GM21423 (cell line): ENCODE measurements at regions not wholly inside any gene's neighbourhood (a gene's known extent, or its start where the extent isn't known, plus 50 kb on each side); places are given as distances from the start of the nearest gene placed in this dataset.

Source experiments
- ATAC-seq: cut with Tn5 transposase; IDR thresholded peaks from one replicate; pipeline ENCODE4 v1.9.1; 2021; ENCODE audit warnings: mild to moderate bottlenecking, moderate library complexity; ENCODE audit not compliant: unreplicated experiment

DNA sequence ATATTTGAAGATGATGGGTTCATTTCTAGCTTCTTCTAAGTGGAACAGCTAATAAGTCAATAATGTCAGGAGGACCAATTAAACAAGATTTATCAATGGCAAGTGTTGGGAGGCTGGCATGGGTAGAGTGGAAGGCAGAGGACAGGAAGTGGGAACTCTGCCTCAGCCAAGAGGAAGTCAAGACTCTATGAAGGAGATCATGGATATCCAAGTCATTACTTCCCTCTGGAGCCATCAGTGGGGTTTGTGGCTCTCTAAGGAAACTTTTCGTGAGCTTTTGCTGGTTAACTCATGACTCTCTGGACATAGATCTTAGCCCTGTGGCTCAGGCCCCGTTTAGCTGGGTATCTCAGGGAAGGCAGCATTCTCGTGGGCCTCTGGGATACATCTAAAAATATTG, 410.4 kb upstream of the ID2 start:
- no peak for ATAC-seq

DNA sequence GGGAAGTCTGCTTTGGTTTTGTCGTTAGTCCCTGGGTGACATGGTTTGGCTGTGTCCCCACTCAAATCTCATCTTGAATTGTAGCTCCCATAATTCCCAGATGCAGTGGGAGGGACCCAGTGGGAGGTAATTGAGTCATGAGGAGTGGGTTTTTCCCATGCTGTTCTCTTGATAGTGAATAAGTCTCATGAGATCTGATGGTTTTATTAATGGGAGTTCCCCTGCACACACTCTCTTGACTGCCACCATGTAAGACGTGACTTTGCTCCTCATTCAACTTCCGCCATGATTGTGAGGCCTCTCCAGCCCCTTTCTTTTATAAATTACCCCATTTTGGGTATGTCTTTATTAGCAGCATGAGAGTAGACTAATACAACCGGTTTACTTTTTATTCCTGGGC, 405.8 kb upstream of the ID2 start:
- no peak for ATAC-seq

DNA sequence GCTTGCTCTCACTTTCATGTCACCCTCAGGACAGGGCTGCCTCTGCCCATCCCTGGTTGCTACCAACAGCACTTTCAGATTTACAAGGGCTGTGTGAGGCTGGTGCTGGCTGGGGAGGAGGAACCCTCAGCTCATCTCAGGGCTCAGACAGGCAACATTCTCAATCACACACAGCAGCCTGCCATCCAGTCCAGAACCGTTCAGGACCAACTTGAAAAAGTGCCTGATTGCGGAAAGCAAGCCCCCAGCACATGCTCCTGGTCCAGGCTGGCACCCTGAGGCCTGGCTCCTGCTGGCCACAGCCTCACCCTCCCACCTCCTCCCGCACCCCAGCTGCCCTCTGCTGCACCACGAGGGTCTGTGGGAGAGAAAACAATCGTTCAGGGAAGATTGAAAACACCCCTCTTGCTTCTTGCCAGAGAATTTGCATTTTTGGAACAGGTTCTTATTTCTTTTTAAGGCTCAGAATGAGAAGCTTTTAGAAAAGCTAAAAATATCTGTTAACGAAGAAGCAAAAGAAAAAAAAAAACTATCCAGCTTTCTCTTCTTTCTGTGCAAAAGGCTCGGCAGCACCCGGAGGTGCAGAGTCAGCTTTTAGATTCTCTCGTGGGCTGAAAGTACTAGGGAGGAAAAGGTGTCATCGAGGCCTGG, 403.8 kb upstream of the ID2 start:
- ATAC-seq = peak; percentile 77

DNA sequence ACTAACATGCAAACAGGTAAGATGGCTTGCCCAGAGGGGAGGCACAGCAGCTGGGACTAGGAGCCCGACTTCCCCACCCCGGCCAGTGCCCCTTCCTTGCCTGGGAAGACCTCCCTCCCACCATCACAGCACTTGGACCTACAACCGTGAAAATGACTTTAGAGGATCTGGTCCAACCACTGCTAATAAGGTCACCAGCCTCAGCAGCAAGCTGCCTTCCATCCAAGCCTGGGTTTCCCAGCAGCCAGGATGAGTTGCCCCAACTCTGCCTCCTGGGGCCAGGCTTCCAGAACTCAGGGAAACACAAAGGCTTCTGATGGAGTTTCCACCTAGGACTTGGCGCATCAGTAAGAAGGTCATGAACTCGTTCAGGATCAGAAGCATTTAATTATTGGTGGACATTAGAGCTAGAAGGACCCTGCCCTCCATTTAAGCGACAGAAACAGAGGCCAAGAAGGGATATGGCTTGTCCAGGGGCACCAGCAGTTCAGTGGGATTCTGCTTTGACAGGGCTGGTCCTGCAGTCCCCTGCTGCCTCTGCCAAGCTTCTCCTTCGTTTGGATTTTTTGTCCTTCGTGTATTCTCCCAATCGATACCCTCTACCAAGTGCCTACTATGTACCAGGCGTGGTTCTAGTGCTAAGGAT, 403.0 kb upstream of the ID2 start:
- ATAC-seq = no peak

DNA sequence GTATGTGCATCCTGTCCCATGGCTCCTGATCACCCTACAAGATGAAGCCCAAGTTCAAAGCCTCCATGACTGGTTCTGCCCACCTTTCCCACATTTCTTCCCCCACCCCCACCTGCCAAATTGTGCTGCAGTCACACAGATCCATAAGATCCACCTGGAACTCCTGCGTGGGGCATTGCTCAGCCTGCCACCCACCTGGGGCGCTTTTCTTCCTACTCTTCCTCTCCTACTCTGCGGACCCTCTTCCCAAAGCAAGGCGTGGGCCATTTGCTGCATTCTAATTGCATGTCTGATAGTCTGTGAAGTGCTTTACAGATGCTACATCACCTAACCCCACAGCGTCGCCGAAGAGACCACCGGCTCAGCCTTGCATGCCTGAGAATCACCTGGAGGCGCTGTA, 402.4 kb upstream of the ID2 start:
- ATAC-seq = no peak

DNA sequence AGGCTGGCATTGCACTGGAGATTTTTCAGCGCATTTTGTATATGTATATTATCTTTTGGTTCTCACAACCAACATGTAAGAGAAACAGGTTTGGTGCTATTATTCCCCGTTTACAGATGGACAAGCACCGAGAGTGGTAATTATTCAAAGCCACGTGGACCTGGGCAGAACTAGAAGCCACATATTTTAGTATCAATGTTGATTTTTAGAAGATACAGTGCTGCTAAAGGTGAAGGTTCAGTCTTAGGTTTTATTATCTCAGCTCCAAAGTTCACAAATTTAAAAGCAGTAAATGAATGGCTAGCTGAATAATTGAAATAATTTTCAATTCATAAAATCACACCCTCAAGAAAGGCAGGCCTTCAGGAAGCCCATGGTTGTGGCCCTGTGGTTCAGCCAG, 400.6 kb upstream of the ID2 start:
- ATAC-seq = no peak

DNA sequence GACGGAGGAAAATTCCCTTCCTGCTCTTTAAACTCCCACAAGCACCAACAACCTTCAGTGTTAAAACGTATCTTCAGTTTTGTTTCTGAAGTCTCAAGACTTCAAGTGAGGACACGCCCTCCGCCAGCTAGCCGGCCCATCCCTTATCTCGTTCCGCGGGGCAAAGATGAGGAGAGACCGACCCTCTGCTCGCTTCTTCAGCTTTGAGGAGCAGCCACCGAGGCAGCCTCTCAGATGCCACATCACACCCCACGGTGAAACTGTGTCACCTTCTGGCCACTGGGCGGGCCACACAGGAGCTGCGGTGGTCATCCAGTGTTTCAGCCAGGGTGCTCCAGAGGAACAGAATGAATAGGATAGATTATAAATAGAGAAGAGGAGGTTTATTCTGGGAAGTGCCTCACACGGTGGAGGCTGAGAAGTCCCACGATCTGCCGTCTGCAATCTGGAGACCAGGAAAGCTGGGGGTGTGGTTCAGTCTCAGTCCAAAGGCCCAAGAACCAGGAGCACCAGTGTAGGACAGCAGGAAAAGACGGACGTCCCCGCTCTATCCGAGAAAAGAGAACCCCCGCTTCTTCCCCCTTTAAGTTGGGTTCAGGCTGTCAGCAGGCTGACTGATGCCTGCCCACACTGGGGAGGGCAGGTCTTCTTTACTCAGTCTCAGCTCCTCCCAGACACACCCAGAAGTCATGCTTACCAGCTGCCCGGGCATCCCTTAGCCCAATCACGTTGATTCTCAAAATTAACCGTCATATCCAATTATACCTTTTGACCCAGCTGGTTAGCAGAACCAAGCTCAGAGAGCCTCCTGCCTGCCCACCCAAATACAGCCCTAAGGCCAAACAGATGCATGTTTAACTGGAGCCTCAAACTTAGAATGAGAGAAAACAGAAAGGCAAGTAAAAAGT, 399.7 kb upstream of the ID2 start:
- no peak for ATAC-seq

DNA sequence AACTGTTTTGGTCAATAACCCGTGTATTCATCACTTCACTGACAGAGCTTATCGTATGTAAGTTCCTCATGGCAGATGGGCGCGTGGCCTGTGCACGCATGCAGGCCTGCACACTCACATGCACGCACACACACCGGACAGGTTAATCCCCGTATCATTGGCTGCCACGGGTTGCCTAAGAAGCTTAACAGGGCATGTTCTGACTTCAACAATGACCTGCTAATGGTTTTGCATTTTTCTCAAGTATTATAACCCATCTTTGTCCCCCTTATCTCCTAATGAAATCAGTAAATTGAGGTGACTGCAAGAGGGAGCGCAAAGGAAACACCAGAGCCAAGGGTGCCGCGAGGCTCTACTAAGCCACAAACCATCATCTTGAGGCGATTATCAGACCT, 399.0 kb upstream of the ID2 start:
- no peak for ATAC-seq

DNA sequence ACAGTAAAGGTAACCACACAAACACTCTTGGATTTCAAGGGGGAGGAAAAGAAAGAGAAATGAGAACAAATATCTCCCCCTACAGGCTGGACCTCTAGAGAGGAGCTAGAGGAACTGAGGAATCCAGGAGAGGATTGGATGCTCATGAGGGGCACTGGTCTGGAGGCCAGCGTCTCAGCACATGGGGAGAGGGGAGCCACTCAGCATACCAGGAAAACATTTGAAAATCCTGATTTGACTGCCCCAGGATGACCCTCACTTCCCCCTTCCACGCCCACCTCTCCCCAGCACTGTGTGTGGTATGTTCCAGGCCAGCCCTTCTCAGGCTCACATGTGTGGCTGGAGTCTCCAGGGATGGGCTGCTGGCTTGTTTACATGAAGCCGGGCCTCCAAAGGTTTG, 396.8 kb upstream of the ID2 start:
- no peak for ATAC-seq

DNA sequence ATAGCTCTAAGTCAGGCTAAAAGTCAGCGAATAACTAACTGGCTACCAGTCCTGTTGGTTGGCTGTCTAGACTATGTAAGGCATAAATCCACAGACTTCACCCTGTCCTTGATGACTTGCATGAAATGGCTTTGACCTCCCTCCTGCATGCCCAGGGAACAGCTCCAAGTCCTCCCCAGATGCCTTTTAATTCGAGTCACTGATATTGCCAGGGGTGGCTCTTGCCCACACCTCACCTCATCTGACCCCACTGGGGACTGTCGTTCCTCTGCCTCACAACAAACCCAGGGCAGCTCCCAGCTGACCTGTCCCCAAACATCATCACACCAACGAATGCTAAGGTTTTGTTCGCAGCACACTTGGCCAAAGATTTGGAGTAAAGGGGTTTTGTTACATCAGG, 396.0 kb upstream of the ID2 start:
- ATAC-seq = no peak

DNA sequence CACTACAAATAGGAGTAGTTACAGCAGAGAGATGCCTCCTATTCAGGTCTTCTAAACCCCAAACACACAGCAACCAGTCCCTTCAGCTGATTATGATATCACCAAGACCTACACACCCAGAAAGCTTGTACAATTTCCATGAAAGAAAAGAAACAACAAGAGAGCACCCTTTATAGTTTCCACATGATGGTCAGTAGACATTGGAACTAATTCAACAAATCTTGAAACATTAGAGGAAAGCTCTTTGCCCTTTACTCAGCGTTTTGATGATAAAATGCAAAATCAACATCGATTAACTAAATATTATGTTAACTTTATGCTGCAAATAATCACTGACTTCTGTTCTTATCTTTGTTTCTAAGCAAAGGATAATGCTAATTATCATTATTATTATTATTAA, 393.6 kb upstream of the ID2 start:
- no peak for ATAC-seq

DNA sequence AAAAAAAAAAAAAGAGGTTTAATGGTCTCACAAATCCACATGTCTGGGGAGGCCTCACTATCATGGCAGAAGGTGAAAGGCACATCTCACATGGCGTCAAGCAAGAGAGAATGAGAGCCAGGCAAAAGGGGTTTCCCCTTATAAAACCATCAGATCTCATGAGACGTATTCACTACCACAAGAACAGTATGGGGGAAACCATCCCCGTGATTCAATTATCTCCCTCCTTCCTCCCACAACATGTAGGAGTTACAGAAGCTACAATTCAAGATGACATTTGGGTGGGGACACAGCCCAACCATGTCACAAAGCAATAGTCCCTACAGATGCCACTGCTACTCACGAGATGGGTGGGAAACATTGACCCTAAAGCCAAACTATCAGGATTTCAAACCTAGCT, 392.7 kb upstream of the ID2 start:
- ATAC-seq = no peak

DNA sequence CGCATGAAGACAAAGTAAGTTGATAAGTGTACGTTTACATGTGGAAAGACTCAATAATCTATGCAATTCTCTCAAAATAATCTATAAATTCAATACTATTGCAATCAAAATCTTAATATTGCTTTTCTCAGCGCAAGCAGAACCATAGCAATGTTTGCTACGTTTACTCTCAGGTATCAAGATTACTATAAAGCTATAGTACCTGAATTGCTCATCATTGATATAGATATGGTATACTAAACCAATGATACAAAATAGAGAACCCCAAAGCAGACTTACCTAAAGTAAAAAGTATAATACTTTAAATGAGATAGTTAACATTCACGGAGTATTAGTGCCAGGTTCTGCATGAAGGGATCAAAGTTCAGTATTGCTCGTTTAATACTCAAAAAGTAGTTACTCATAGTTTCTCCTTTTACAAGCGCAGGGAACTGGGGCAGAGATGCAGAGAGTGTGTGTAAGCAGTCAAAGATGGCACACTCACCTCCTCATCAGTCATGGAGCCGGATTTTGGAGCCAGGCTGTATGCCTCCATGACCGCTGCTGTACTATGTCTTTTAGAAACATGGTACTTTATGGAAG, 391.0 kb upstream of the ID2 start:
- ATAC-seq = no peak

DNA sequence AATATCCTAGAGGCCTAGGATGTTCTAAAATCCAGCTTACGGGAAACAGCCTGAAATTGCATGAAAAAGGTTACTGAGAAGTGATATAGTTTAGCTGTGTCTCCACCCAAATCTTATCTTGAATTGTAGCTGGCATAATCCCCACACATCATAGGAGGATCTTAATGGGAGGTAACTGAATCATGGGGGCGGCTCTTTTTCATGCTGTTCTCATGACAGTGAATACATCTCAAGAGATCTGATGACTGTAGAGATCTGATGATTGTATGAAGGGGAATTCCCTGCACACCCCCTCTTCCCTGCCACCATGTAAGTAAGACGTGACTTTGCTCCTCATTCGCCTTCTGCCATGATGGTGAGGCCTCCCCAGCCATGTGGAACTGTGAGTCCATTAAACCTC, 385.6 kb upstream of the ID2 start:
- no peak for ATAC-seq

DNA sequence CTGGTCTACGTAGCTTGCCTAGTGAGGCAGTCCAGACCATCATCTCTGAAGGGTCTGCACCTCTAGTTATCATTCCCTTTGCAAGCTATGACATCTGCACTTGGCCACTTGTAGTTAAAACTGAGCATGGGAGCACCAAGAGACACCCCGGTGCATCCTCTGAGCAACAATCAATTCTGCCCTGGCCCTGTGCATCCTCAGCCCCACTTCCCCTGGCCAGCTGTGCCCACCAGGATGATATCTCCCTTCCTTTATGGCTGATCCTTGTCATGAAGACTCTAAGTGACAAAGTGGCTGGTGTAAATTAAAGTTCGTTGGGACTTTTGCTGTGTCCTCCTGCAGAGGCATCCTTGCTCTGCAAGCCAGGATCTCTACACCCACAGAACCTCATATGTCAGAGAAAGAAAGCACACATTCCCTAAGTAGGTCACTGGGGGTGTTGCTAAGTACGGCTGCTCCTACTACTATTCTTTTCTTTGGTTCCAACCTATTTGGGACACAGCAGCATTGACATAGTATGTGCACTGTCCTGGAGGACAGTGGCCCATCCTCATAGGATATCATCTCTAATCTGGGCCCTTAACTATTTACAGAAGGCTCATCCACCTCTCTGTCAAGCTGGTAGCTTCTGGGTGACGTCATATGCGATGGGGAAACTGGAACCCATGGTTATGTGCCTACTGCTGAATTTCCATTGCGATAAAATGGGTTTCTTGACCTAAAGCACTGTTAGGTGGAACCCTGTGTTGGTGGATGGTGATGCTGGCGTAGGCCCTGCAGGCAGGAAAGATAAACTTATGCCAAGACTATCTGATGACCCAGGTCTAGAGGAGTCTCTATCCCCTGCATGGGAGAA, 384.3 kb upstream of the ID2 start:
- no peak for ATAC-seq

DNA sequence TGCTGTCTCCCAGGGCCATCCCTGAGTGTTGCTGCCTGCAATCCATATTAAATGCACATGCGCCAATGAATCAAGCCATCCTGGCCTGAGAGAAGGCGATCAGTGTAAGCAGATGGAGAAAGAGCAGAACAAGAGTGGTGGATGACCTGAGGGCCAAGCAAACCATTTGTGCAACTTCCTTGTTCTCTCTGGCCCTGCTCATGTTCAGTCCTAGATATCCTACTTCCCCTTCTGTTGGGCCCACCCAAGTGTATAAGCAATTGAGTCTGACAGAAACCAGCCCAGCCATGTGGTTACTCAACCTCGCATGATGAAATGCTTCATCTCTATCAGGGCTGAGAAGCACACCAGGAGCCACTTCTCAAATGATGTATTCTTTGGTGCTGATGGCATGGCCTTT, 383.1 kb upstream of the ID2 start:
- ATAC-seq = no peak

DNA sequence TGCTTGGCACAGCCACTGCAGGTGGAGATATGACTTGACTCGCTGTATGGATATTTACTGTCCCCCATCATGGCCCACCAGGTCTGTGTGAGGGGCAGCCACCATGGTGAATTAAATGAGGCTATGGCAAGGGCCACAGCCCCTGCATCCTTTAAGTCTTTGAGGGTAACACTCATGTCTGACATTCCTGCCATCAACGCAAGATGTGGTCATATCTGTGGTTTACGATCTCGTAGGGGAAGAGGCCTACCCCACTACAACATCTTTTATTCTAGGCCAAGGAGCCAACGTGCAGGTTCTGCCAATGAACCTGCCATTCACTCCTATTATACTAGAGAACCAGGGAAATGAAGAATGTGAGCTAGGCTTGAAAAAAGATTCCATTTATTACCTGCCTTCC, 381.6 kb upstream of the ID2 start:
- no peak for ATAC-seq

DNA sequence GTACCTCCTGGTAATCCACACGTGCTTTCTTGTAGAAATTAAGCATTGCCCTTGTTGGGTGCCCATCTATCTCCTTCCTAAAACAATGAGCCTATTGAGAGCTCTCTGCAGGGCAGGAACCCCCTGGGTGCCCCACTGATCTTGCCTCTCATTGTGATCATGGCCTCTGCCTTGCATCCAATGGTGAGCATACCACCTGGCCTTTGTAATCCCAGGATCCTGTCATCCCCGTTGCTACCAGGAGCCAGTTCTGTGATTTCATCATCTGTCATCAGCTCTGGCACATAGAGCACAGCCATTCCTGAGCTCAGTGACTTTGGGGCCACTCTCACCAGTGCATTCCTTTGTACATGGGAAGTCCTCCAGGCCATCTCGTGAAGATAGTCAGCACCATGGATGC, 381.0 kb upstream of the ID2 start:
- ATAC-seq = no peak

DNA sequence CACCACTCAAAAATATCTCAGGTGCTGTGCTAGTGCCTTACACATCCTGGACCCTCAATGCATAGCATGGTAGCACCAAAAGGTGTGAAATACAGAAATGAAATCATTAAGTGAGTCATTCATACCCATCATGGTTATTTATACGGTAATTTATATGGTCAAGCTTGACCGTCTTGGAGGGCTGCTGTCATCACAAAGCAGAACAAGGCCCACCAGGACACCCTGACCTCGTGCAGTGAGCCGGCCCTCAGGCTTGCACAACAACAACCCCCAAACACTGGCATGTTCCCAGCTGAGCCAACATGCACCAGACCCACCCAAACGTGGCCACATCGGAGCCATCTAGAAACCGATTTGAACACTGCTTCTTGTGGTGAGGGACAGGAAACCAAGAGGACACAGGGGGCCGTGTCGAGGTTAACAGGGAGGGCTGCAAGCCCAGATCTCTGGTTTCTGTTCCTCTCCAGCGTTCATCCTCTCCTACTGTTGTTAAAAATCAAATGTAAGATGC, 378.5 kb upstream of the ID2 start:
- peak; percentile 78 for ATAC-seq
